Vagina (tissue), 2 donors: ENCODE measurements at regions not wholly inside any gene's neighbourhood (a gene's known extent, or its start where the extent isn't known, plus 50 kb on each side); places are given as distances from the start of the nearest gene placed in this dataset.

Source experiments
- CTCF ChIP-seq, 3 experiments: fragments of 450-650 bp in 2 of 3; fragments of 200-600 bp in 1 of 3; sonication (generic) in 1 of 3; IDR thresholded peaks; one replicate each; pipeline ENCODE4 v1.5.1; 2017 to 2019; ENCODE audit warnings: antibody characterized with exemption in 3 of 3, mild to moderate bottlenecking in 2 of 3, moderate library complexity in 2 of 3
- POLR2A ChIP-seq, 2 donors: fragments of 450-650 bp; IDR thresholded peaks; one replicate each; pipeline ENCODE4 v1.6.1; 2017; ENCODE audit warnings: antibody characterized with exemption in 2 of 2, mild to moderate bottlenecking in 2 of 2, moderate library complexity in 2 of 2
- POLR2AphosphoS5 ChIP-seq, 2 donors: sonication (generic); formaldehyde crosslinking; IDR thresholded peaks; one replicate each; pipeline ENCODE4 v1.9.0; 2017; ENCODE audit warnings: antibody characterized with exemption in 2 of 2, mild to moderate bottlenecking in 2 of 2, low read depth in 1 of 2; ENCODE audit not compliant: insufficient read depth in 1 of 2

GRCh38 chr17:69969897-69970296 lies 105.1 kb upstream of the KCNJ16 start:
- no peak for TF ChIP-seq POLR2AphosphoS5 (IDR thresholded peaks at IDR 0.05; ENCODE audit: insufficient read depth in 1 of 2, low read depth in 1 of 2)
- TF ChIP-seq POLR2A (IDR thresholded peaks at IDR 0.05): no peak
- TF ChIP-seq CTCF (IDR thresholded peaks at IDR 0.05): no peak
